ENCODE measurements at regions not wholly inside any gene's neighbourhood (a gene's known extent, or its start where the extent isn't known, plus 50 kb on each side); places are given as distances from the start of the nearest gene placed in this dataset.

- ChIA-PET POLR2A (no interaction called here), CTCF (interaction anchor here (0.7 to 1.3 kb wide), 3 partner anchors 13 to 175 kb away, joined by 3 to 6 read pairs (median 3); no protein-coding TSS in a partner anchor)
- DNase-seq (ENCODE audit: low read depth, low spot score), result no peak
- no peak overlapping the region for H3K4me3 ChIP-seq (ENCODE audit: low read depth, low read length)
- TF ChIP-seq CTCF (IDR thresholded peaks at IDR 0.05; ENCODE audit: insufficient read depth, low read length, missing control alignments), result no peak
Observed at GRCh38 chr14:50036637-50037036, 79.7 kb downstream of the VCPKMT start.

- no peak overlapping the region for H3K4me3 ChIP-seq (ENCODE audit: low read depth, low read length)
- POLR2A ChIA-PET, result interaction anchor here (1.2 to 1.9 kb wide), 2 partner anchors 10 to 13 kb away, joined by 4 to 15 read pairs; no protein-coding TSS in a partner anchor
- TF ChIP-seq CTCF (IDR thresholded peaks at IDR 0.05; ENCODE audit: insufficient read depth, low read length, missing control alignments), result no peak
- no peak for DNase-seq (ENCODE audit: low read depth, low spot score)
- CTCF ChIA-PET, result interaction anchor here (0.9 to 1.5 kb wide), 3 partner anchors 13 to 157 kb away, joined by 3 to 6 read pairs (median 5); no protein-coding TSS in a partner anchor
Observed at GRCh38 chr14:50037240-50037639, 79.1 kb downstream of the VCPKMT start.

GRCh38 chr14:50037852-50038251 lies 78.5 kb downstream of the VCPKMT start:
- DNase-seq (ENCODE audit: low read depth, low spot score), result no peak
- POLR2A ChIA-PET, result interaction anchor here (0.7 to 2.3 kb wide), 10 partner anchors 10 to 186 kb away, joined by 3 to 28 read pairs (median 6); partner anchors contain the start of genes ARF6 and NEMF
- TF ChIP-seq CTCF (IDR thresholded peaks at IDR 0.05; ENCODE audit: insufficient read depth, low read length, missing control alignments), result no peak
- CTCF ChIA-PET, result interaction anchor here (0.9 to 1.6 kb wide), 5 partner anchors 14 to 184 kb away, joined by 3 to 5 read pairs (median 5); no protein-coding TSS in a partner anchor
- H3K4me3 ChIP-seq (ENCODE audit: low read depth, low read length), result no peak overlapping the region

GRCh38 chr14:50038398-50039119 lies 77.8 kb downstream of the VCPKMT start:
- DNase-seq (ENCODE audit: low read depth, low spot score), result peak; percentile 95
- TF ChIP-seq CTCF (IDR thresholded peaks at IDR 0.05; ENCODE audit: insufficient read depth, low read length, missing control alignments), result no peak
- H3K4me3 ChIP-seq (ENCODE audit: low read depth, low read length), result no peak overlapping the region
- ChIA-PET POLR2A (interaction anchor here (0.7 to 2.3 kb wide), 14 partner anchors 11 to 186 kb away, joined by 3 to 28 read pairs (median 4); partner anchors contain the start of genes ARF6 and NEMF), CTCF (interaction anchor here (0.8 to 3.5 kb wide), 9 partner anchors 10 to 185 kb away, joined by 3 to 9 read pairs (median 5); no protein-coding TSS in a partner anchor)

GRCh38 chr14:50039120-50039517 lies 77.3 kb downstream of the VCPKMT start:
- ChIA-PET POLR2A (interaction anchor here (0.7 to 2.3 kb wide), 12 partner anchors 15 to 187 kb away, joined by 3 to 28 read pairs (median 4); partner anchors contain the start of genes ARF6 and NEMF), CTCF (interaction anchor here (0.8 to 3.5 kb wide), 6 partner anchors 11 to 185 kb away, joined by 3 to 9 read pairs (median 5); no protein-coding TSS in a partner anchor)
- TF ChIP-seq CTCF (IDR thresholded peaks at IDR 0.05; ENCODE audit: insufficient read depth, low read length, missing control alignments), result no peak
- no peak overlapping the region for H3K4me3 ChIP-seq (ENCODE audit: low read depth, low read length)
- DNase-seq (ENCODE audit: low read depth, low spot score), result no peak
